ENCODE measurements at regions not wholly inside any gene's neighbourhood (a gene's known extent, or its start where the extent isn't known, plus 50 kb on each side); places are given as distances from the start of the nearest gene placed in this dataset.
A peak's percentile ranks its signal among the peaks of the same experiment; 100 is the strongest.

GRCh38 chr5:135729321-135729786, 105.1 kb upstream of the SLC25A48 start:
- DNase-seq (ENCODE audit: low read depth, low spot score): no peak
- Histone ChIP-seq H3K9ac (ENCODE audit: insufficient read length) (no peak overlapping the region), H3K36me3 (ENCODE audit: insufficient read depth, low read length) (no peaks in the 10 kb centered on the region), H3K27ac (peak overlapping the region; percentile 80), H3K4me3 (0 out of 2 replicates have a peak overlapping the region, but pooled peaks have one; percentile 11), H3K9me3 (ENCODE audit: low read depth, low read length) (no peaks in the 10 kb centered on the region)
- TF ChIP-seq FOXP2 (optimal IDR thresholded peaks at IDR 0.05; ENCODE audit: control extremely low read depth, extremely low read length, insufficient read depth) (no peak), EZH2 (IDR thresholded peaks at IDR 0.05) (no peak), POLR2AphosphoS5 (IDR thresholded peaks at IDR 0.05; ENCODE audit: borderline replicate concordance, low read depth, low read length) (no peak)

DNA sequence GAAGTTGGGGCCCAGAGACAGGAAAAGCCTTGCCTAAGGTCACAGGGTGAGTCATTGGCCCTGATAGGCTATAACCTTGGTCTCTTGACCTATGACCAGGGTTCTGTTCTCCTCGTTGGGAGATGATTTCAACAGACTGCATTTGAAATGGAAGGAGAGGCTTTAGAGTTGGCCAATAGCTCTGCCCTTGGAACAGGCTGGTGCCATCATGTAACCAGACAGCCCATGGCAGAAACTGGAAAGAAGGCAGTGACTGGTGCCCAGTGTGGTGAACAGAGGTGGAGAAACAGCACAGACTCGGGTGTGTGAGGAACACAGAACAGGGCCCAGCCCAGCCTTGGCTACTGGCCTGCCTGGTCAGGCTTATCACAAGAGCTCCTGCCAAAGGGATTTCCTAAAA, 109.8 kb upstream of the SLC25A48 start:
- no peak for DNase-seq (ENCODE audit: low read depth, low spot score)
- TF ChIP-seq FOXP2 (optimal IDR thresholded peaks at IDR 0.05; ENCODE audit: control extremely low read depth, extremely low read length, insufficient read depth) (no peak), POLR2AphosphoS5 (IDR thresholded peaks at IDR 0.05; ENCODE audit: borderline replicate concordance, low read depth, low read length) (no peak), EZH2 (IDR thresholded peaks at IDR 0.05) (no peak)
- H3K36me3 ChIP-seq (ENCODE audit: insufficient read depth, low read length): no peaks in the 10 kb centered on the region

GRCh38 chr5:135723491-135723890, 111.0 kb upstream of the SLC25A48 start:
- H3K9ac ChIP-seq (ENCODE audit: insufficient read length): no peak overlapping the region
- no peaks in the 10 kb centered on the region for H3K9me3 ChIP-seq (ENCODE audit: low read depth, low read length)
- H3K36me3 ChIP-seq (ENCODE audit: insufficient read depth, low read length): no peaks in the 10 kb centered on the region
- no peak for DNase-seq (ENCODE audit: low read depth, low spot score)
- no peak for TF ChIP-seq POLR2AphosphoS5 (IDR thresholded peaks at IDR 0.05; ENCODE audit: borderline replicate concordance, low read depth, low read length)
- TF ChIP-seq EZH2 (IDR thresholded peaks at IDR 0.05): no peak
- TF ChIP-seq FOXP2 (optimal IDR thresholded peaks at IDR 0.05; ENCODE audit: control extremely low read depth, extremely low read length, insufficient read depth): no peak
- no peak overlapping the region for H3K27ac ChIP-seq
- H3K4me3 ChIP-seq: no peak overlapping the region

More for the DNA sequence above, 109.8 kb upstream of the SLC25A48 start:
- Histone ChIP-seq H3K4me3 (no peak overlapping the region), H3K9me3 (ENCODE audit: low read depth, low read length) (no peaks in the 10 kb centered on the region), H3K9ac (ENCODE audit: insufficient read length) (no peak overlapping the region), H3K27ac (no peak overlapping the region)

GRCh38 chr5:135721548-135722090, 112.8 kb upstream of the SLC25A48 start:
- H3K9me3 ChIP-seq (ENCODE audit: low read depth, low read length): no peaks in the 10 kb centered on the region
- no peak for TF ChIP-seq FOXP2 (optimal IDR thresholded peaks at IDR 0.05; ENCODE audit: control extremely low read depth, extremely low read length, insufficient read depth)
- no peak for TF ChIP-seq EZH2 (IDR thresholded peaks at IDR 0.05)
- TF ChIP-seq POLR2AphosphoS5 (IDR thresholded peaks at IDR 0.05; ENCODE audit: borderline replicate concordance, low read depth, low read length): no peak
- DNase-seq (ENCODE audit: low read depth, low spot score): no peak
- H3K36me3 ChIP-seq (ENCODE audit: insufficient read depth, low read length): no peaks in the 10 kb centered on the region
- H3K9ac ChIP-seq (ENCODE audit: insufficient read length): no peak overlapping the region
- no peak overlapping the region for H3K4me3 ChIP-seq
- no peak overlapping the region for H3K27ac ChIP-seq

DNA sequence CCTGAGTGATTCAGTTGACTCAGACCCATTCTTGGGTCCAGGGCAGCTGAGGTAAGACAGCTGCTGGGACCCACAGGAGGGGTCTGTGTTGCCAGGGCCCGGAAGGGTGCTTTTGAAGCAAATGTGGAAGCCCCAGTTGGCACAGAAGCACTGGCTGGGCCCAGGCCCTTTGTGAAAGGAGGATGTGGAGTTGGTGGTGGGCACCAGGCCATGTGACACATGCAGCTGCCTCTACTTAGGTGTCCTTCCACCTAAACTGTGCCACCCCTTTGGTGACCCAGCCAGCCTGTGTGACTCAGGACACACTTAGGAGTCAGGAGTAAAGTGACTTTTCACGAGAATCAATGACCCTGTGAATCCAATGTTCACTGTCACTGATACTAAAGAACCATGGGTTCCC, 114.3 kb upstream of the SLC25A48 start:
- H3K27ac ChIP-seq: no peak overlapping the region
- no peak for TF ChIP-seq EZH2 (IDR thresholded peaks at IDR 0.05)
- TF ChIP-seq FOXP2 (optimal IDR thresholded peaks at IDR 0.05; ENCODE audit: control extremely low read depth, extremely low read length, insufficient read depth): no peak
- TF ChIP-seq POLR2AphosphoS5 (IDR thresholded peaks at IDR 0.05; ENCODE audit: borderline replicate concordance, low read depth, low read length): no peak
- H3K9me3 ChIP-seq (ENCODE audit: low read depth, low read length): no peaks in the 10 kb centered on the region
- no peaks in the 10 kb centered on the region for H3K36me3 ChIP-seq (ENCODE audit: insufficient read depth, low read length)
- no peak for DNase-seq (ENCODE audit: low read depth, low spot score)
- H3K9ac ChIP-seq (ENCODE audit: insufficient read length): no peak overlapping the region
- H3K4me3 ChIP-seq: no peak overlapping the region

- Histone ChIP-seq H3K9me3 (ENCODE audit: low read depth, low read length) (no peaks in the 10 kb centered on the region), H3K27ac (no peak overlapping the region), H3K36me3 (ENCODE audit: insufficient read depth, low read length) (no peaks in the 10 kb centered on the region), H3K9ac (ENCODE audit: insufficient read length) (no peak overlapping the region), H3K4me3 (no peak overlapping the region)
- DNase-seq (ENCODE audit: low read depth, low spot score): no peak
- TF ChIP-seq FOXP2 (optimal IDR thresholded peaks at IDR 0.05; ENCODE audit: control extremely low read depth, extremely low read length, insufficient read depth): no peak
- TF ChIP-seq EZH2 (IDR thresholded peaks at IDR 0.05): no peak
- TF ChIP-seq POLR2AphosphoS5 (IDR thresholded peaks at IDR 0.05; ENCODE audit: borderline replicate concordance, low read depth, low read length): no peak
Measured at GRCh38 chr5:135719428-135720063, 114.9 kb upstream of the SLC25A48 start.

GRCh38 chr5:135718651-135719050, 115.8 kb upstream of the SLC25A48 start:
- no peaks in the 10 kb centered on the region for H3K36me3 ChIP-seq (ENCODE audit: insufficient read depth, low read length)
- H3K4me3 ChIP-seq: no peak overlapping the region
- H3K9ac ChIP-seq (ENCODE audit: insufficient read length): no peak overlapping the region
- H3K9me3 ChIP-seq (ENCODE audit: low read depth, low read length): no peaks in the 10 kb centered on the region
- H3K27ac ChIP-seq: no peak overlapping the region
- DNase-seq (ENCODE audit: low read depth, low spot score): no peak
- TF ChIP-seq POLR2AphosphoS5 (IDR thresholded peaks at IDR 0.05; ENCODE audit: borderline replicate concordance, low read depth, low read length) (no peak), FOXP2 (optimal IDR thresholded peaks at IDR 0.05; ENCODE audit: control extremely low read depth, extremely low read length, insufficient read depth) (no peak), EZH2 (IDR thresholded peaks at IDR 0.05) (no peak)

GRCh38 chr5:135718151-135718550, 116.3 kb upstream of the SLC25A48 start:
- TF ChIP-seq POLR2AphosphoS5 (IDR thresholded peaks at IDR 0.05; ENCODE audit: borderline replicate concordance, low read depth, low read length): no peak
- TF ChIP-seq FOXP2 (optimal IDR thresholded peaks at IDR 0.05; ENCODE audit: control extremely low read depth, extremely low read length, insufficient read depth): no peak
- TF ChIP-seq EZH2 (IDR thresholded peaks at IDR 0.05): no peak
- Histone ChIP-seq H3K9ac (ENCODE audit: insufficient read length) (no peak overlapping the region), H3K9me3 (ENCODE audit: low read depth, low read length) (no peaks in the 10 kb centered on the region), H3K4me3 (no peak overlapping the region), H3K27ac (no peak overlapping the region), H3K36me3 (ENCODE audit: insufficient read depth, low read length) (no peaks in the 10 kb centered on the region)
- DNase-seq (ENCODE audit: low read depth, low spot score): no peak
